ENCODE measurements at regions not wholly inside any gene's neighbourhood (a gene's known extent, or its start where the extent isn't known, plus 50 kb on each side); places are given as distances from the start of the nearest gene placed in this dataset.

DNA sequence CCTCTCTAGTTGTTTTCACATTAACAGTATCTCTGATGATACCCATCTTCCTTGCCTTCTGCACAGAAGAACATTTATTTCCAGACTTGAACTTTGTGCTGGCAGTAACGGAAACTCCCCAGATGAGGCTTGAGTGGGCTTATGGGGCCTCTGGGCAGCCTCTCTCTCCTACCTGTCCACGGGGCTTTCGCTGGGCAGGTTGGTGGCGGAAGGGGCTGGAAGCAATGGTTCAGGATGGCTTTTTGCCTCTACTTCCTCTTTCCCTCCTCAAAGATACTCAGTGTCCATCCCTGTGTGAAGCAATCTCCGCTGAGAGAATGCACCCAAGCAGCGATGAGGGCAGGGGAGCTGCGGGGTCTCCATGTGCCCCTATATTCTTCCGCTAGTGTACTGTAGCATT is 348.2 kb downstream of the HLX start:
- no peaks in the 10 kb centered on the region for H3K27me3 ChIP-seq (ENCODE audit: control insufficient read depth, insufficient read depth, low read length)
- no peak overlapping the region for H3K4me3 ChIP-seq (ENCODE audit: low read depth, low read length)
- TF ChIP-seq, protein P1, sequence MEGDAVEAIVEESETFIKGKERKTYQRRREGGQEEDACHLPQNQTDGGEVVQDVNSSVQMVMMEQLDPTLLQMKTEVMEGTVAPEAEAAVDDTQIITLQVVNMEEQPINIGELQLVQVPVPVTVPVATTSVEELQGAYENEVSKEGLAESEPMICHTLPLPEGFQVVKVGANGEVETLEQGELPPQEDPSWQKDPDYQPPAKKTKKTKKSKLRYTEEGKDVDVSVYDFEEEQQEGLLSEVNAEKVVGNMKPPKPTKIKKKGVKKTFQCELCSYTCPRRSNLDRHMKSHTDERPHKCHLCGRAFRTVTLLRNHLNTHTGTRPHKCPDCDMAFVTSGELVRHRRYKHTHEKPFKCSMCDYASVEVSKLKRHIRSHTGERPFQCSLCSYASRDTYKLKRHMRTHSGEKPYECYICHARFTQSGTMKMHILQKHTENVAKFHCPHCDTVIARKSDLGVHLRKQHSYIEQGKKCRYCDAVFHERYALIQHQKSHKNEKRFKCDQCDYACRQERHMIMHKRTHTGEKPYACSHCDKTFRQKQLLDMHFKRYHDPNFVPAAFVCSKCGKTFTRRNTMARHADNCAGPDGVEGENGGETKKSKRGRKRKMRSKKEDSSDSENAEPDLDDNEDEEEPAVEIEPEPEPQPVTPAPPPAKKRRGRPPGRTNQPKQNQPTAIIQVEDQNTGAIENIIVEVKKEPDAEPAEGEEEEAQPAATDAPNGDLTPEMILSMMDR (IDR thresholded peaks at IDR 0.05; ENCODE audit: low read depth, low read length): no peak
- H3K27ac ChIP-seq (ENCODE audit: low read depth, low read length): no peak overlapping the region
- ChIA-PET POLR2A (no interaction called here), CTCF (interaction anchor here (2.1 kb wide), 1 partner anchor 24 kb away, joined by 9 read pairs; no protein-coding TSS in a partner anchor)
- no peaks in the 10 kb centered on the region for H3K9me3 ChIP-seq (ENCODE audit: control insufficient read depth, insufficient read depth, low read length)
- no peak for DNase-seq (ENCODE audit: low read depth, low spot score)

DNA sequence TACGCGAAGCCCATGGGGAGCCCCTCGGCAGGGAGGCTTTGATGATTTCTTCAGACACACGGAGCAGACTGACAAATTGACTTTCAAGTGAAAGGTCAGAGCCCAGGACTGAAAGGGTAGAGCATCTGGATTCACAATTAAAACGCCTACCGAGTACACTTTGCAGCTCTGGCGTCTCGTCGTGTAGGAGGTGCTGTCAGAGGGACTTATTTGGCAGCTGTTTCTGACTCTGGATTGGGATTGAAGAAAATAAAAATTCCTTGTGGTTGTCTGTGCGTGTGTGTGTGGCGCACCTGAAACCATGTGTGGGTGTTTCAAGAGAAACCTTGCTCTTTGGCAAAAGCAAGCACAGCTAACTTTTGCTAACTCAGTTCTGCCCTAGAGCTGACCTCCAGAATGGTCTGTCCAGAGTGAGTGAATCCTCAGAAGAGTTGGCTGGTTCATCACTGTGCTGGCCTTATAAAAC is 348.7 kb downstream of the HLX start:
- TF ChIP-seq, protein P1 (IDR thresholded peaks at IDR 0.05; ENCODE audit: low read depth, low read length): no peak
- POLR2A ChIA-PET: no interaction called here
- Histone ChIP-seq H3K27me3 (ENCODE audit: control insufficient read depth, insufficient read depth, low read length) (no peaks in the 10 kb centered on the region), H3K9me3 (ENCODE audit: control insufficient read depth, insufficient read depth, low read length) (no peaks in the 10 kb centered on the region), H3K4me3 (ENCODE audit: low read depth, low read length) (no peak overlapping the region), H3K27ac (ENCODE audit: low read depth, low read length) (no peak overlapping the region)
- no peak for DNase-seq (ENCODE audit: low read depth, low spot score)
- CTCF ChIA-PET: interaction anchor here (2.1 kb wide), 1 partner anchor 24 kb away, joined by 9 read pairs; no protein-coding TSS in a partner anchor

DNA sequence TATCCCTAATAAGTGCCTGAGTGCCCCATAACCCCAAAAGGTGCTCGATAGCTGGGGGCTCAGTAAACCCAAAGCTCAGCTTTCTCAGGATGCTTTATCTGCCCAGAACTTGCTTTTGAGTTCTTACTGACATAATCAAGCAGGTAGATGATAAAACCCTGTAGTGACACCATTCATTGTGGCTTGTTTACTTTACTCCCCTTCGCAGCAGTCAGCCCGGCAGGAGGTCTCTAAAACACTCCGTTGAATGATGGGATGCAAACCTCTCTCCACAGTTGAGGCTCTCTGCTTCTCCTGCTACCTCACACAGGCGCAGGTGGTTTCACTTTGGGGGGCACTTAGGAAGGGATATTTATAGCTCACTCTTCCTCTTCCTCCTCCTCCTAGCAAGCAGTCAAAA is 349.4 kb downstream of the HLX start:
- ChIA-PET CTCF (interaction anchor here (0.6 to 2.1 kb wide), 3 partner anchors 25 to 418 kb away, joined by 3 to 9 read pairs (median 4); no protein-coding TSS in a partner anchor), POLR2A (no interaction called here)
- TF ChIP-seq, protein P1 (IDR thresholded peaks at IDR 0.05; ENCODE audit: low read depth, low read length): no peak
- Histone ChIP-seq H3K27me3 (ENCODE audit: control insufficient read depth, insufficient read depth, low read length) (no peaks in the 10 kb centered on the region), H3K4me3 (ENCODE audit: low read depth, low read length) (no peak overlapping the region), H3K9me3 (ENCODE audit: control insufficient read depth, insufficient read depth, low read length) (no peaks in the 10 kb centered on the region), H3K27ac (ENCODE audit: low read depth, low read length) (no peak overlapping the region)
- DNase-seq (ENCODE audit: low read depth, low spot score): no peak

DNA sequence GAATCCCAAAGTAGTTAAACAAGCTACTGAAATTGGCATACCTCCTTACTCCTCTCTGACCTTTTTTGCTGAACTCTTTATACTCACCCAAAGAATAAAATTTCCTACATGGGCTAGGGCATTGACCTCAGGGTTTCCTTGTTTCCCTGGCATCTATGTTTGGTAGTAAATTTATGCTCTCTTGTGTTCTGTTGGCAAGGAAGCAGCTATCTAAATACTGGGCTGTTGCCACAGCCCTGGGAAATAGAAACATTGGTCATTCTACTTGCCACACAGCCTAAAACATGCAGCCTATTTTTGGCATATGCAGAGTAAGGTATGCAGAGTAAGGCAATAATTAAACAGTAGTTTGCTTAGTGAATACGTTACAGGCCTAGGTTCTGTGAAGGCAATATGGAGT is 351.4 kb downstream of the HLX start:
- ChIA-PET CTCF (interaction anchor here (1.7 to 2.6 kb wide), 2 partner anchors 27 to 33 kb away, joined by 7 to 13 read pairs; no protein-coding TSS in a partner anchor), POLR2A (no interaction called here)
- Histone ChIP-seq H3K4me3 (ENCODE audit: low read depth, low read length) (no peak overlapping the region), H3K27ac (ENCODE audit: low read depth, low read length) (no peak overlapping the region), H3K9me3 (ENCODE audit: control insufficient read depth, insufficient read depth, low read length) (no peaks in the 10 kb centered on the region), H3K27me3 (ENCODE audit: control insufficient read depth, insufficient read depth, low read length) (no peaks in the 10 kb centered on the region)
- peak; percentile 3 for DNase-seq (ENCODE audit: low read depth, low spot score)
- TF ChIP-seq, protein P1 (IDR thresholded peaks at IDR 0.05; ENCODE audit: low read depth, low read length): no peak

DNA sequence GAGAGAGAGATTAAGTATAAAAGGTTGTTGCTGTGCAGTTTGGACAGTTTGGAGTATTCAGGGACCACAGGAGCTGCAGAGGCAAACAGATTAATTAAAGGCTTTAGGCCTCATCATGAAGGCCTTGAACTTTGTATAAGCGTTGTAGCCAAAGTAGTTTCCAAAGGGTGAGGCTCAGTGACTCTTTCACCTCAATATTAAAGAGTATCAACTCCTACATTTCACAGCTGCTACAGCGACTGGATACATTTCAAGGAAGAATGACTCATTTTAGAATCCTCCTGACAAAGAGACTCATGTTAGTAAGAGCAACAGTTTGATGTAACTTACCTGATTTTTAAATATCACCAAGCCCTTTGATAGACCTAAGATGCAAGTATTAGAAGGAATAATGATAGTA is 355.5 kb downstream of the HLX start:
- no peak for DNase-seq (ENCODE audit: low read depth, low spot score)
- TF ChIP-seq, protein P1 (IDR thresholded peaks at IDR 0.05; ENCODE audit: low read depth, low read length): no peak
- ChIA-PET POLR2A (no interaction called here), CTCF (interaction anchor here (2.0 kb wide), 1 partner anchor 29 kb away, joined by 6 read pairs; no protein-coding TSS in a partner anchor)
- Histone ChIP-seq H3K4me3 (ENCODE audit: low read depth, low read length) (no peak overlapping the region), H3K27ac (ENCODE audit: low read depth, low read length) (no peak overlapping the region), H3K27me3 (ENCODE audit: control insufficient read depth, insufficient read depth, low read length) (peaks cover 2% of the 10 kb centered on the region), H3K9me3 (ENCODE audit: control insufficient read depth, insufficient read depth, low read length) (no peaks in the 10 kb centered on the region)

Measured in AG04450 (cell line).